Endothelial cell of umbilical vein (primary cell): ENCODE measurements at regions not wholly inside any gene's neighbourhood (a gene's known extent, or its start where the extent isn't known, plus 50 kb on each side); places are given as distances from the start of the nearest gene placed in this dataset.

Experiments
- CTCF ChIP-seq, 2 donors: IDR thresholded peaks; 1 replicate in 1 of 2; 2 replicates in 1 of 2; pipeline ENCODE4 v1.5.1; 2011; ENCODE audit warnings: low read length in 2 of 2, mild to moderate bottlenecking in 2 of 2, moderate library complexity in 2 of 2, control low read depth in 1 of 2, inconsistent platforms in 1 of 2, low read depth in 1 of 2; ENCODE audit not compliant: insufficient read depth in 1 of 2; ENCODE audit errors: extremely low read depth in 1 of 2
- EZH2 ChIP-seq: IDR thresholded peaks from 2 replicates; pipeline ENCODE4 v1.6.1; 2012; ENCODE audit warnings: borderline replicate concordance, low read depth, mild to moderate bottlenecking, moderate library complexity, low read length, inconsistent platforms; ENCODE audit not compliant: severe bottlenecking
- JUN ChIP-seq: IDR thresholded peaks from 2 replicates; pipeline ENCODE4 v1.6.1; 2011; ENCODE audit warnings: borderline replicate concordance, low read depth; ENCODE audit not compliant: insufficient read length, insufficient read depth
- MAX ChIP-seq: IDR thresholded peaks from 2 replicates; pipeline ENCODE4 v1.6.1; 2011; ENCODE audit not compliant: insufficient read depth, insufficient read length
- MYC ChIP-seq: IDR thresholded peaks from one replicate; pipeline ENCODE4 v1.6.1; 2011; ENCODE audit warnings: mild to moderate bottlenecking, low read depth, low read length
- POLR2A ChIP-seq: IDR thresholded peaks from 2 replicates; pipeline ENCODE4 v1.6.1; 2012; ENCODE audit warnings: low read depth, mild to moderate bottlenecking, control low read depth, low read length
- POLR2AphosphoS5 ChIP-seq: IDR thresholded peaks from 2 replicates; pipeline ENCODE4 v1.6.1; 2012; ENCODE audit warnings: low read depth, mild to moderate bottlenecking, control low read depth, low read length, moderate library complexity; ENCODE audit not compliant: insufficient read depth

- TF ChIP-seq EZH2 (no peak), MAX (no peak), CTCF (IDR thresholded peaks at IDR 0.05; ENCODE audit: extremely low read depth in 1 of 2, insufficient read depth in 1 of 2, low read depth in 1 of 2, low read length in 2 of 2) (no peak), JUN (no peak), POLR2AphosphoS5 (no peak), POLR2A (no peak), MYC (no peak)
Measured at GRCh38 chr6:168149015-168149414, 70.0 kb upstream of the FRMD1 start.
